BJ (cell line): ENCODE measurements at regions not wholly inside any gene's neighbourhood (a gene's known extent, or its start where the extent isn't known, plus 50 kb on each side); places are given as distances from the start of the nearest gene placed in this dataset.

Experiments used
- CTCF ChIA-PET: fragments of 350-600 bp; formaldehyde crosslinking; extraction: SDS; loops from one replicate; lab custom pipeline; 2021; ENCODE audit warnings: antibody characterized with exemption, inconsistent platforms; lab: Yijun Ruan, JAX
- POLR2A ChIA-PET: fragments of 300-600 bp; sonication (Branson Sonifier 250); formaldehyde crosslinking; extraction: SDS; loops from one replicate; lab custom pipeline; 2021; ENCODE audit warnings: antibody characterized with exemption; lab: Charles Lee
- DNase-seq: peaks from one replicate; pipeline ENCODE4 v3.0.0-alpha.2; 2011; ENCODE audit warnings: low read depth
- H3K27me3 ChIP-seq: 2 replicates; pipeline ENCODE4 v1.6.0; 2011; ENCODE audit warnings: low read length; ENCODE audit not compliant: control insufficient read depth, insufficient read depth
- H3K36me3 ChIP-seq: 2 replicates; pipeline ENCODE4 v1.5.1; 2011; ENCODE audit warnings: low read length; ENCODE audit not compliant: control insufficient read depth, insufficient read depth
- H3K4me3 ChIP-seq: 2 replicates; pipeline ENCODE4 v1.5.1; 2011; ENCODE audit warnings: low read depth, mild to moderate bottlenecking, control low read depth, low read length
- TF ChIP-seq, protein P1 (sequence below): IDR thresholded peaks from 2 replicates; pipeline ENCODE4 v1.5.1; 2011; ENCODE audit warnings: low read depth, mild to moderate bottlenecking, control low read depth, inconsistent platforms, low read length, moderate library complexity; ENCODE audit not compliant: insufficient read depth

GRCh38 chr10:2165771-2166460 lies 428.6 kb upstream of the ADARB2 start:
- Histone ChIP-seq H3K36me3 (no peaks in the 10 kb centered on the region), H3K27me3 (no peaks in the 10 kb centered on the region), H3K4me3 (no peak overlapping the region)
- TF ChIP-seq, protein P1, sequence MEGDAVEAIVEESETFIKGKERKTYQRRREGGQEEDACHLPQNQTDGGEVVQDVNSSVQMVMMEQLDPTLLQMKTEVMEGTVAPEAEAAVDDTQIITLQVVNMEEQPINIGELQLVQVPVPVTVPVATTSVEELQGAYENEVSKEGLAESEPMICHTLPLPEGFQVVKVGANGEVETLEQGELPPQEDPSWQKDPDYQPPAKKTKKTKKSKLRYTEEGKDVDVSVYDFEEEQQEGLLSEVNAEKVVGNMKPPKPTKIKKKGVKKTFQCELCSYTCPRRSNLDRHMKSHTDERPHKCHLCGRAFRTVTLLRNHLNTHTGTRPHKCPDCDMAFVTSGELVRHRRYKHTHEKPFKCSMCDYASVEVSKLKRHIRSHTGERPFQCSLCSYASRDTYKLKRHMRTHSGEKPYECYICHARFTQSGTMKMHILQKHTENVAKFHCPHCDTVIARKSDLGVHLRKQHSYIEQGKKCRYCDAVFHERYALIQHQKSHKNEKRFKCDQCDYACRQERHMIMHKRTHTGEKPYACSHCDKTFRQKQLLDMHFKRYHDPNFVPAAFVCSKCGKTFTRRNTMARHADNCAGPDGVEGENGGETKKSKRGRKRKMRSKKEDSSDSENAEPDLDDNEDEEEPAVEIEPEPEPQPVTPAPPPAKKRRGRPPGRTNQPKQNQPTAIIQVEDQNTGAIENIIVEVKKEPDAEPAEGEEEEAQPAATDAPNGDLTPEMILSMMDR, result no peak
- ChIA-PET CTCF (no interaction called here), POLR2A (no interaction called here)
- DNase-seq, result no peak

DNA sequence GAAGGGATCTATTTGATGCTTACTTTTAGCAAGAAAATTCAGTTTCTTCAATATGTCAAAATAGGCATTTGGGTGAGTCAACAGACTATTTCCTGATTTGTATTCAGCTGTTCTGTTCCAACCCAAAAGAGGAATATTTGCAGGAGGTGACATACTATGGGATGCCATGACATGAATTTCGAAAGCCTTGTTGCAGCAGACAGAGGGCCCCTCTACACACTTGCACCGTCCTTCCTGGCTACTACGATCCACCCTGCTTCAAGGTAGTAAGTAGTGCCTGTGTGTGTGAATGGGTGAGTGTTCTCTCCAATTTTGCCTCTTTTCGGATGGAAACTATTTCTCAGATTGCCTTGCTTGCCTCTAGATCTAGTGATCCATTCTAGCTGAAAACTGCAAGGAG lies 413.0 kb upstream of the ADARB2 start:
- Histone ChIP-seq H3K4me3 (no peak overlapping the region), H3K27me3 (no peaks in the 10 kb centered on the region), H3K36me3 (no peaks in the 10 kb centered on the region)
- ChIA-PET POLR2A (no interaction called here), CTCF (no interaction called here)
- TF ChIP-seq, protein P1, result no peak
- DNase-seq, result no peak

DNA sequence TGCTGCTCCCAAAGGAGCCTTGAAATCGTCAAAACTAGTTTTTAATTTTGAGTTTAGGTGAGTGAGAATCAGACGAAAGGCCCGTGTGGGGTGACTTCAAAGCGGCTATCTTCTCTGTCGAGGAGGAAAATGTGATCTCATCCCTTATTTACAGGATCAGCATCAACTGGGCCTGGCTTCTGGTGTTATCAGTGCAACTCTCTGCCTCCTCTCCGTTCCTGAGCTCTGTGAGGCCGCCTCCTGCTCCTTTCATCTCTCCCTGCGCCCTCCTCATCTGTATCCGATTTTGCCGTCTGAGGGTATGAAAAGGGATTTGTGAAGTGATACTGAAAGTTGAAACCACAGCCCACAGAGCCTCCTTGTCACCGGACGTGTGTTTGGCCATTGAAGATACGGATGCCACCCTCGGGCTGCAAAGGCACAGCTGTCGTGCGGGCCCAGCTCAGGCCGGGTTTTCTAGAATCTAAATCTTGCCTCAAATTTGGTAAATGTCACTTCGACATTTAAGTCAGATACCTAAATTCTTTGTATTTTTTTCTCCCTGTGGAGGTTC lies 408.7 kb upstream of the ADARB2 start:
- Histone ChIP-seq H3K27me3 (no peaks in the 10 kb centered on the region), H3K36me3 (no peaks in the 10 kb centered on the region), H3K4me3 (no peak overlapping the region)
- DNase-seq, result no peak
- ChIA-PET POLR2A (no interaction called here), CTCF (interaction anchor here (0.6 to 0.7 kb wide), 2 partner anchors 9 to 24 kb away, joined by 3 read pairs; no protein-coding TSS in a partner anchor)
- TF ChIP-seq, protein P1, result no peak

GRCh38 chr10:2145491-2145890 lies 408.2 kb upstream of the ADARB2 start:
- no peak overlapping the region for H3K4me3 ChIP-seq
- CTCF ChIA-PET, result interaction anchor here (0.7 kb wide), 1 partner anchor 9 kb away, joined by 3 read pairs; no protein-coding TSS in a partner anchor
- H3K36me3 ChIP-seq, result no peaks in the 10 kb centered on the region
- TF ChIP-seq, protein P1, result no peak
- POLR2A ChIA-PET, result no interaction called here
- no peaks in the 10 kb centered on the region for H3K27me3 ChIP-seq
- DNase-seq, result no peak

DNA sequence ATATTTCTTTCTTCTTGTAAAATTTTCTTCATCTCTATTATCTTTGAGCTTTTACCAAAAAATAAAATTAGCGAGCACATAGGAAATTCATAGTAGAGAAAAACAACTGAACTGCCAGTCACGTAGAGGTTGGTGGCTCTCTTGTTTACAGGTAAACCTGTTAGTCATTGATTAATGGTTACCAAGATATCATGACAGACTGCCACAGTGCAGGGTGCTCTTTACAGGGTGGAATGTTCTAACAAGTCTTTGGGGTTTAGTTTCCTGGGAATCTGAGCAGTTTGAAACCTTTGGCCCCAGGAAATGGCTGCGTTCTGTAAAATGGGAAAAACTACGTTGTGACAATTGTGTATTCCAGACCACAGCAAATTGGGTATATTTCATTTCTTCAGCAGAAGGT lies 407.3 kb upstream of the ADARB2 start:
- Histone ChIP-seq H3K4me3 (no peak overlapping the region), H3K27me3 (no peaks in the 10 kb centered on the region), H3K36me3 (no peaks in the 10 kb centered on the region)
- POLR2A ChIA-PET, result no interaction called here
- TF ChIP-seq, protein P1, result no peak
- CTCF ChIA-PET, result no interaction called here
- no peak for DNase-seq
